Lower leg skin (tissue), 3 donors: ENCODE measurements at regions not wholly inside any gene's neighbourhood (a gene's known extent, or its start where the extent isn't known, plus 50 kb on each side); places are given as distances from the start of the nearest gene placed in this dataset.
"Not testable (repeated sequence)": the region's sequence is repeated elsewhere in the genome, so short reads cannot be mapped to it uniquely, and the experiment has no call there.

Experiments
- POLR2A ChIP-seq, 2 donors: fragments of 450-650 bp; IDR thresholded peaks; one replicate each; pipeline ENCODE4 v1.6.1; 2016 to 2017; ENCODE audit warnings: antibody characterized with exemption in 2 of 2, mild to moderate bottlenecking in 1 of 2, moderate library complexity in 1 of 2
- TF ChIP-seq, protein P1 (sequence below), 3 donors: fragments of 450-650 bp; IDR thresholded peaks; one replicate each; pipeline ENCODE4 v1.5.1; 2016; ENCODE audit warnings: antibody characterized with exemption in 3 of 3, mild to moderate bottlenecking in 3 of 3, moderate library complexity in 2 of 3

- TF ChIP-seq, protein P1, sequence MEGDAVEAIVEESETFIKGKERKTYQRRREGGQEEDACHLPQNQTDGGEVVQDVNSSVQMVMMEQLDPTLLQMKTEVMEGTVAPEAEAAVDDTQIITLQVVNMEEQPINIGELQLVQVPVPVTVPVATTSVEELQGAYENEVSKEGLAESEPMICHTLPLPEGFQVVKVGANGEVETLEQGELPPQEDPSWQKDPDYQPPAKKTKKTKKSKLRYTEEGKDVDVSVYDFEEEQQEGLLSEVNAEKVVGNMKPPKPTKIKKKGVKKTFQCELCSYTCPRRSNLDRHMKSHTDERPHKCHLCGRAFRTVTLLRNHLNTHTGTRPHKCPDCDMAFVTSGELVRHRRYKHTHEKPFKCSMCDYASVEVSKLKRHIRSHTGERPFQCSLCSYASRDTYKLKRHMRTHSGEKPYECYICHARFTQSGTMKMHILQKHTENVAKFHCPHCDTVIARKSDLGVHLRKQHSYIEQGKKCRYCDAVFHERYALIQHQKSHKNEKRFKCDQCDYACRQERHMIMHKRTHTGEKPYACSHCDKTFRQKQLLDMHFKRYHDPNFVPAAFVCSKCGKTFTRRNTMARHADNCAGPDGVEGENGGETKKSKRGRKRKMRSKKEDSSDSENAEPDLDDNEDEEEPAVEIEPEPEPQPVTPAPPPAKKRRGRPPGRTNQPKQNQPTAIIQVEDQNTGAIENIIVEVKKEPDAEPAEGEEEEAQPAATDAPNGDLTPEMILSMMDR (IDR thresholded peaks at IDR 0.05): not testable (repeated sequence)
- TF ChIP-seq POLR2A (IDR thresholded peaks at IDR 0.05): not testable (repeated sequence)
Observed at GRCh38 chr6:145574269-145574668, 161.1 kb downstream of the EPM2A start.
